Effector CD8-positive, alpha-beta T cell (primary cell): ENCODE measurements at regions not wholly inside any gene's neighbourhood (a gene's known extent, or its start where the extent isn't known, plus 50 kb on each side); places are given as distances from the start of the nearest gene placed in this dataset.

Experiments used
- DNase-seq: peaks from one replicate; lab custom pipeline; 2025; lab: John Stamatoyannopoulos, UW

GRCh38 chr7:21217365-21217764, 210.5 kb upstream of the SP4 start:
- DNase-seq = no peak

- DNase-seq = no peak
Observed at GRCh38 chr7:21218155-21218554, 209.7 kb upstream of the SP4 start.

DNA sequence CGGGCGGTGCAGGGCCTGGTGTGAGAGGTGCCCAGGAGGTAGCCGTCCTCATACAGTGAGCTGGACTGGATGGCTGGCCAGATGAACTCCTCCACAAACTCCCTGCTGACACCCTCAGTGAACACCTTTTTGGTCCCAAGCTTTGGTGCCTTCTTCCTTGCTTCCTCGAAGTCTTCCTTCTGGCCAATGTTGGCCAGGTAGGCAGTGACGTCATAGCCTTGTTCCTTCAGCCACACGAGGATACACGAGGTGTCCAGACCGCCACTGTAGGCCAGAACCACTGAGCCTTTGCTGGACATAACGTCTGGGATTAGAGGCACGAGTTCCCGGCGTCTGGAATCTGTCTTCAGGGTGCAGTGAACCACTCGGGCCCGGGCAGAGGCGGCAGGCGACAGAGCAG, 206.8 kb upstream of the SP4 start:
- DNase-seq = no peak

DNA sequence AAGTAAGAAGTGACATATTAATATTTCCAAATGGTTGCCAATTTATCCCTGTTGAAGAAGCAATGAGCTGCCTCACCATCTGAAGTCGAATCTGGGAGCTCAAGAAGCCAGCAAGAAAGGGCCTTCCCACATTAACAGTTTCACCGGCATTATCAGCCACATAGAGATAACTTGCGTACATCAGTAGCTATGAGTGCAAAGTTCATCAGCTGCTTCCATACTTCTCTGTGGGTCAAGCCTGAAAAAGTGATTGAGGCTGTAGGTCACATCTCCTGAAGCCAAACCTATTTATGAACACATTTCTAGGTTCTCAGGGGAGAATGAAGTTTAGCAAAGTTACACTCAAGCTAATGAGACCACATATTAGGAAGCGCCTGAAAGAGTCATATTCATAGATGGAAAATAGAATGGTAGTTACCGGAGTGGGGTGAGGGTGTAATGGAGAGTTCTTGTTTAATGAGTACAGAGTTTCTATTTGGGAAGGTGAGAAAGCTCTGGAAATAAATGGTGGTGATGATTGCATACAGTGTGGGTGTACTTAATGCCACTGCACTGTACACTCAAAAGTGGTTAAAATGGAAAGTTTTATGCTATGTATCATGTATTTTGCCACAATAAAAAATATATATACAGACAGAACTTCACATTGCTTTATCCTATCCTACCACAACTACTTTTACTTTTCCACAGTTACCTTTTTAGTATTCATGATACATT, 189.3 kb upstream of the SP4 start:
- no peak for DNase-seq

DNA sequence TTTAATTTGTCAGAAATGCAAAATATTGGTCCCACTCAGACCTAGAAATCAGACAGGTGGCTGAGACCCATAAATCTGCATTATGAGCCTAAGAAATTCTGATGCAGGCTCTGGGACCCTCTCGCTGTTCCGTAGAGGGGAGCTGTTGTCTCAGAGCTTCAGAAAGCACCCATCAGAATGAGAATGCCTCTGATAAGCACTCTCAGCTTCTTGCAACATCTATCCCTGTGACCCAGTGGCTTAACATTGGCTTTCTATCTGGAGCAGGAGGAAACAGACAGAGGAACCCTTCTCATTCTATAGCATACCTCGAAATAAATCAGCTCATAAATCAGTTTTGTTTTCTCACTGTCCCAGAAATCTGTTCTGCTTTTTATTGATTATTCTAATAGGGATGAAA, 184.6 kb upstream of the SP4 start:
- no peak for DNase-seq

DNA sequence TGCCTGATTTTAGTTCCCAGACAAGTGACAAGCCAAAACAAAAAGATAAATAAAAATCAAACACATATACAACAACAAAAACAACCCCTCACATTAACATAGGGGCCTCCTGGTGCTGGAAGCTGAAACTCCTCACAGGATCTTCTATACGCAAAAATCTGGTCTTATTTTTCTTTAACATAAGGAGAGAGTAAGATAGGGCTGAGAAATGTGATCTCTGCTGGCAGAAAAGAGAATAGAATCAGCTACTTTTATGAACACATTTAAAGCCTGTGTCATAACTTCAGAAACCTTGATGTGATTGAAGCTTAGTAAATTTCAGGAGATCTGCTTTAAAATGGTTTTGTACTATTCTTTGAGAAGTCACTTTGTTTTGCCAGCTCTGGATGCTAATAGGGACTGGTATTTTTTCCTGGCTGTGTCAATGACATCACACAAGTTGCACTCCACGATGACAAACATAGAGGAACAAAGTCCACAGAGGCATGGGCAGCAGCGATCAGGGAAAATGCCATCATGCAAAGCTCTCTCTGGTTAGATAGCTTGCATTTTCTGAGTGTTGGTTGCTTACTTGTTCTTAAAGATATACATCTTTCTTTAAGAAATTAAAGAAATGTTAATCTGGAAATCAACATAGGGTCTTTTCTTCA, 176.6 kb upstream of the SP4 start:
- no peak for DNase-seq

GRCh38 chr7:21253740-21254687, 173.9 kb upstream of the SP4 start:
- DNase-seq = no peak

GRCh38 chr7:21256310-21256877, 171.5 kb upstream of the SP4 start:
- no peak for DNase-seq

GRCh38 chr7:21260939-21261338, 166.9 kb upstream of the SP4 start:
- no peak for DNase-seq

GRCh38 chr7:21261627-21262594, 166.0 kb upstream of the SP4 start:
- peak; percentile 7 for DNase-seq

GRCh38 chr7:21269021-21269420, 158.9 kb upstream of the SP4 start:
- DNase-seq = no peak

- DNase-seq = no peak
Observed at GRCh38 chr7:21276471-21277035, 151.3 kb upstream of the SP4 start.

DNA sequence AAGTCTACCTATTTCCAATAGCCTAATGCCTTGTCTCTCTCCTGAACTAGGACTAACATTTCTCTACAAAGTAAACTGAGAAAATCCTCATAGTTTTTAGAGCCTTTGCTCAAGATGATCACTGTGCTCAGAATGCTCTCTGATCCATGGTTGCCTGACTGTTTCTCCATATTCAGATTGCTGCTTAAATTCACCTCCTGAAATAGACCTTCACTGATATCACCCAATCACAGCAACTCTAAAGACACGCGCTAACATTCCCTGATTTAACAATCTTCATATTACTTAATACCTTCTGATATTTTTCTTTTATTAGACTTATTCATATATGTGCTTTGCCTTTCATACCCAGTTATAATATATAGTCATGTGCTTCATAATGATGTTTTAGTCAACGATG, 148.9 kb upstream of the SP4 start:
- no peak for DNase-seq

GRCh38 chr7:21281193-21281592, 146.7 kb upstream of the SP4 start:
- DNase-seq = no peak

GRCh38 chr7:21293771-21294170, 134.1 kb upstream of the SP4 start:
- DNase-seq = no peak

- no peak for DNase-seq
Observed at GRCh38 chr7:21299766-21300165, 128.1 kb upstream of the SP4 start.

- no peak for DNase-seq
Observed at GRCh38 chr7:21300692-21301091, 127.2 kb upstream of the SP4 start.

GRCh38 chr7:21304808-21305375, 123.0 kb upstream of the SP4 start:
- DNase-seq = no peak

- no peak for DNase-seq
Observed at GRCh38 chr7:21305455-21306235, 122.2 kb upstream of the SP4 start.

GRCh38 chr7:21314954-21315353, 112.9 kb upstream of the SP4 start:
- no peak for DNase-seq
